A673 (cell line): ENCODE measurements at regions not wholly inside any gene's neighbourhood (a gene's known extent, or its start where the extent isn't known, plus 50 kb on each side); places are given as distances from the start of the nearest gene placed in this dataset.

Experiments
- CTCF ChIP-seq: fragments of 300-800, 200-600 bp; sonication (generic); conservative IDR thresholded peaks from 2 replicates; pipeline ENCODE4 v1.5.1; 2017; ENCODE audit warnings: low read depth, mild to moderate bottlenecking, antibody characterized with exemption, low read length, moderate library complexity, mixed read lengths
- EZH2 ChIP-seq: fragments of 200-600 bp; sonication (generic); IDR thresholded peaks from 2 replicates; pipeline ENCODE4 v1.6.1; 2017; ENCODE audit warnings: borderline replicate concordance, low read depth, mild to moderate bottlenecking, mixed read lengths, antibody characterized with exemption, low read length; ENCODE audit not compliant: poor library complexity, severe bottlenecking

GRCh38 chr2:150885774-150886386 is 375.8 kb downstream of the RBM43 start:
- TF ChIP-seq EZH2: no peak
- TF ChIP-seq CTCF: no peak
